GM12864 (cell line): ENCODE measurements at regions not wholly inside any gene's neighbourhood (a gene's known extent, or its start where the extent isn't known, plus 50 kb on each side); places are given as distances from the start of the nearest gene placed in this dataset.

Source experiments
- DNase-seq: peaks from one replicate; pipeline ENCODE4 v3.0.0-alpha.2; 2011; ENCODE audit warnings: low read depth
- H3K4me3 ChIP-seq: 2 replicates; pipeline ENCODE4 v1.5.1; 2011; ENCODE audit warnings: mild to moderate bottlenecking, low read depth, low read length, control low read depth
- TF ChIP-seq, protein P1 (sequence below): IDR thresholded peaks from 2 replicates; pipeline ENCODE4 v1.5.1; 2011; ENCODE audit warnings: low read depth, mild to moderate bottlenecking, moderate library complexity, low read length, control low read depth, inconsistent platforms; ENCODE audit errors: missing control alignments

- H3K4me3 ChIP-seq: no peak overlapping the region
- no peak for DNase-seq
- TF ChIP-seq, protein P1, sequence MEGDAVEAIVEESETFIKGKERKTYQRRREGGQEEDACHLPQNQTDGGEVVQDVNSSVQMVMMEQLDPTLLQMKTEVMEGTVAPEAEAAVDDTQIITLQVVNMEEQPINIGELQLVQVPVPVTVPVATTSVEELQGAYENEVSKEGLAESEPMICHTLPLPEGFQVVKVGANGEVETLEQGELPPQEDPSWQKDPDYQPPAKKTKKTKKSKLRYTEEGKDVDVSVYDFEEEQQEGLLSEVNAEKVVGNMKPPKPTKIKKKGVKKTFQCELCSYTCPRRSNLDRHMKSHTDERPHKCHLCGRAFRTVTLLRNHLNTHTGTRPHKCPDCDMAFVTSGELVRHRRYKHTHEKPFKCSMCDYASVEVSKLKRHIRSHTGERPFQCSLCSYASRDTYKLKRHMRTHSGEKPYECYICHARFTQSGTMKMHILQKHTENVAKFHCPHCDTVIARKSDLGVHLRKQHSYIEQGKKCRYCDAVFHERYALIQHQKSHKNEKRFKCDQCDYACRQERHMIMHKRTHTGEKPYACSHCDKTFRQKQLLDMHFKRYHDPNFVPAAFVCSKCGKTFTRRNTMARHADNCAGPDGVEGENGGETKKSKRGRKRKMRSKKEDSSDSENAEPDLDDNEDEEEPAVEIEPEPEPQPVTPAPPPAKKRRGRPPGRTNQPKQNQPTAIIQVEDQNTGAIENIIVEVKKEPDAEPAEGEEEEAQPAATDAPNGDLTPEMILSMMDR: no peak
Observed at GRCh38 chr1:195065437-195065836, 1542.8 kb downstream of the KCNT2 start.

DNA sequence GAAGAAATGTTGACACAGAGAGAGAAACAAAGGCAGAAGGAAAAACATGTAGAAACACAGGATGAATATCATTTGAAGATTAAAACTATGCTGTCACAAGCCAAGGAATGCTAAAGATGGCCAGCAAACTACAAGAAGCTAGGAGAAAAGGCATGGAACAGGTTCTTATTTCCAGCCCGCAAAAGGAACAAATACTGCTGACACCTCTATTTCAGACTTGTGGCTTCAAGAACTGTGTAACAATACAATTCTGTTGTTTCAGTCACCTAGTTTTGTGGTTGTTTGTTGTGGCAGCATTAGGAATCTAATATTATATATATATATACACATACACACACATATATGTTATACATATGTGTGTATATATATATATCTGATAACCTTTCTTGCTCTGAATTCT, 1543.9 kb downstream of the KCNT2 start:
- TF ChIP-seq, protein P1: no peak

DNA sequence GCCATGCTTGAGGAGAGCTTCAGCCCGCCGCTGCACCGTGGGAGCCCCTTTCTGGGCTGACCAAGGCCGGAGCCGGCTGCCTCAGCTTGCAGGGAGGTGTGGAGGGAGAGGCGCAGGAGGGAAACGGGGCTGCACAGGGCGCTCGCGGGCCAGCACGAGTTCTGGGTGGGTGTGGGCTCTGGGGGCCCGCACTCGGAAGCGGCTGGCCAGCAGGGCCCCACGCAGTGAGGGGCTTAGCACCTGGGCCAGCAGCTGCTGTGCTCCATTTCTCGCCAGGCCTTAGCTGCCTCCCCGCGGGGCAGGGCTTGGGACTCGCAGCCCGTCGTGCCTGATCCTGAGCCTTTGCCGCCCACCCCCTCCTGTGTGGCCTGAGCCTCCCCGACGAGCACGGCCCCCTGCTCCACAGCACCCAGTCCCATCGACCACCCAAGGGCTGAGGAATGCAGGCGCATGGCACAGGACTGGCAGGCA, 1554.0 kb downstream of the KCNT2 start:
- H3K4me3 ChIP-seq: no peak overlapping the region
- no peak for DNase-seq
- TF ChIP-seq, protein P1: no peak

More for the DNA sequence above, 1543.9 kb downstream of the KCNT2 start:
- H3K4me3 ChIP-seq: no peak overlapping the region
- DNase-seq: no peak

DNA sequence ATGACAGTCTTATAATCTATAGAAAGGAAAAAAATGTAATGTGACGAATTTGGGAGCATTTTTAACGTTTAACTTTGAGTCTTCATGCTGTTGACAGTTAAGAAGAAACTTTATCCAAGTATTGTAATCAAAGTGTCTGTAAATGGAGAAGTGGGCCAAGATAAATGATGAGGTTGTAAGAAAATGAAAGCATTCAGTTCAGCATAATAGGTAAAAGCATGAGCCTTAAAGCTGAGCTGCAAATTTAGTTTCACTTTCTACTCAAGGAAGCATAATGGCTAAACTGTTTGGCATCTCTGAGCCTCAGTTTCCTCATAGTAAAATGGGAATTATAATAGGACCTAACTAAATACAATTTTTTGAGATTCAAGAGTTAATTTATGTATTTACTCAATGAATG, 1554.8 kb downstream of the KCNT2 start:
- H3K4me3 ChIP-seq: no peak overlapping the region
- no peak for DNase-seq
- TF ChIP-seq, protein P1: no peak

DNA sequence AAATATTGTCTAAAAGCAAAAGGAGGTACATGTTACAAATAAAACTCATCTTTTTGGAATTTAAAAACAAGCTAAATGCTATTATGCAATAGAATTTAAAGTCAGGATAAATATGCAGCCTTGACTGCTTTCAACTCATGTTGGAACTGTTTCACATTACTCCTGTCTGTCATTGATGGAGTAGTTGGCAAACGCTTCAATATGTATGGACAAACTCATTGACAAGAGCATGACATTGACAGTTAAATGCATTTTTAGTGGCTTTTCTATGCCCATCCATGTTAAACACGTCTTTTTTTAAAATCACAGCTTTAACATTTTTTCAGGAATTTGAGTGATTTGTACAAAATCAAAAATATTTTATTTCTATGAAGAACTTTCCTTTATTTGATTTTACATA, 1560.5 kb downstream of the KCNT2 start:
- TF ChIP-seq, protein P1: no peak
- no peak overlapping the region for H3K4me3 ChIP-seq
- DNase-seq: no peak

- no peak overlapping the region for H3K4me3 ChIP-seq
- DNase-seq: no peak
- TF ChIP-seq, protein P1: no peak
Observed at GRCh38 chr1:195045072-195045471, 1563.2 kb downstream of the KCNT2 start.

GRCh38 chr1:195030793-195031192, 1577.4 kb downstream of the KCNT2 start:
- TF ChIP-seq, protein P1: no peak
- no peak overlapping the region for H3K4me3 ChIP-seq
- DNase-seq: no peak
